GM19395 (cell line): ENCODE measurements at regions not wholly inside any gene's neighbourhood (a gene's known extent, or its start where the extent isn't known, plus 50 kb on each side); places are given as distances from the start of the nearest gene placed in this dataset.
"Not testable (repeated sequence)": the region's sequence is repeated elsewhere in the genome, so short reads cannot be mapped to it uniquely, and the experiment has no call there.

Source experiments
- ATAC-seq: cut with Tn5 transposase; IDR thresholded peaks from one replicate; pipeline ENCODE4 v1.9.1; 2021; ENCODE audit warnings: mild to moderate bottlenecking, moderate library complexity; ENCODE audit not compliant: unreplicated experiment

DNA sequence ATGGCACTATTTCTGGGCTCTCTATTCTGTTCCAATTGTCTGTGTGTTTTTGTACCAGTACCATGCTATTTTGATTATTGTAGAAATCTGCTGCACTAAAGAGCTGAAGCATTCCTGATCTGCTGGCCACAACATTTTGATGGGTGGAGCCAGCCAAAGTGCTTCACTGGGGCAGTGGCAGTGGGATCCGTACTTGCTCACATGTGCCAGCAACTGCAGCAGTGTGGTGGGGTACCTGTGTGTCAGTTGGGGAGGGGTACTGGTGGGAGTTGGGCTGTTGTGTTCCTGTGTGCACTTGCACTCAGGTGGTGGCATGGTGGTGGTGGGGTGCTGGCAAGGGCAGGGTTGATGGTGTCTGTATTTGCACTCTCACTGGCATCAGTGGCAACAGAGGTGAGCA, 204.6 kb upstream of the ALG10 start:
- ATAC-seq, result no peak

GRCh38 chr12:33818313-33818712, 204.0 kb upstream of the ALG10 start:
- no peak for ATAC-seq

DNA sequence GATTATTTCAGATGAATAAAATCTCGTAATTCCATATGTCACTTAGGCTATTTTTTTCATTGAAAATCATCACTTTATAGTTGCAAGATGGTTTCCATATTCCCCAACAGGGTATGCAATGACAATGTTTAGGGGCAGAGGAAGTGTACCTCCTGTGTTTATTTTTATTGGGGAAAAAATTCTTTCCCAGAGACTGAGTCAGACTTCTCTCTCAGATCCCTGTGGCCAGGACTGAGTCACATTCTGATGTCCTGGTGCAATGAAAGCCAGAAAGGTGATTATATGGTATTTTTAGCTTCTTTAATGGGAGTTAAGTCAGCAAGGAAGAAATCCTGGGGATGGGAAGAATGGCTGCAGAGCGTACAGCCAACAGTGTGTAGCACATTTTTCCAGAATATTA, 196.9 kb upstream of the ALG10 start:
- ATAC-seq, result no peak

DNA sequence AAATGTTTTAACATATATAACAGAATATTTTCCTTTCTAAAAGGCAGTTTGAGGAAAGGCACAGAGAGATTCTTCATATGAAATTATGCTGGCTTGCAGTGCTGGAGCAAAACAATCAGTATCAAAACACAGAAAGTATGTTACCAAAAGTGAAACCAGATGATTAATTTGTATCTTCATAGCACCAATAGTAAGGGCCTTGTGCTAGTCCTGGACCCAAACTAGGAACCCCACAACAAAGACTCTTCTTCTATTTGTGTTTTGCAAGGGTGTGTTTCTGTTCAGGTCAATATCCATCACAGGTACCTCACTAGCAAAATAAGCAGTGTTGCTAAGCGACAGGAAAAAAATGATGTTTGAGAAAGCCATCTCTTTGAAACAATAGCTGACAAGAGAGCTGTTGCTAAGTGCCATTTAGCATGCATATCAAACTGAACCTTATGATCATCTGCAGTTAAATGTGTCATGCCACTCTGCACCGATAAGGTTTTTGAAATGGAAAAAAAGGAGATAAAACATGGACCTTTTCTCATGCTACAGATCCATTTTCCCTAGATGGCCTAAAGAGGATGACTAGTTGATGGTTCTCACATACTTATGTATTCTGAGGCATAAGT, 196.2 kb upstream of the ALG10 start:
- no peak for ATAC-seq

DNA sequence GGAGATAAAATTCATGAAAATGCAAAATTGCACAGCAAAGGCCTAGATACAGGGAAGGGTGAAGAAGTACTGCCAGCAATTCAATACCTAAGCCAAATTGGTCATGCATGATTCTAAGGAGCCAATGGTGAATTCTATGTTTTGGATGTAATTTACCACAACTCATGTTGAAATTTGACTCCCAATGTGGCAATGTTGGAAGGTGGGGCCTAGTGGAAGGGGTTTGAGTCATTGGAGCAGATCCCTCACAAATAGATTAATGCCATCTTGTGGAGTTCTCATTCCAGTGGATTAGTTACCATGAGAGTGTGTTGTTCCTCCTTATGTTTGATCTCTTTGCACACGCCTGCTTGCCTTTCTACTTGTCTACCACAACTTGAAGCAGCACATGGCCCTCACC, 194.0 kb upstream of the ALG10 start:
- ATAC-seq, result no peak

DNA sequence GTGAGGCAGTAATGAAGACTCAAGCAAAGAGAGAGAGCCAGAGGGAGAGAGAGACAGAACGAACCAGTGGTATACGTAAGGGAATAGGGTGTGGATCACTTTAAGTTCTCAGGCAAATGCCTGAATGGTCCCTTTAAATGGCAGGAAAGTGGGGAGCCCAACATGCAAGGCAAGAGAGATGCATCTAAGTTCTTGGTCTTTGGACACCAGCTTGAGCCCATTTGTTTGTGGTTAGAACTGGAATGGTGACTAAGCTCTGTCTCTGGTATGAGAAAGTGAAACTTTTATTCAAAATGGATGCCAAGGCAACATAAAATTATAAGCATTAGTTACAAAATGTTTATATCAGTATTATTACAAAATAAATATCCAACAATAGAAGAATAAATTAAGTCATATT, 192.2 kb upstream of the ALG10 start:
- ATAC-seq, result no peak

DNA sequence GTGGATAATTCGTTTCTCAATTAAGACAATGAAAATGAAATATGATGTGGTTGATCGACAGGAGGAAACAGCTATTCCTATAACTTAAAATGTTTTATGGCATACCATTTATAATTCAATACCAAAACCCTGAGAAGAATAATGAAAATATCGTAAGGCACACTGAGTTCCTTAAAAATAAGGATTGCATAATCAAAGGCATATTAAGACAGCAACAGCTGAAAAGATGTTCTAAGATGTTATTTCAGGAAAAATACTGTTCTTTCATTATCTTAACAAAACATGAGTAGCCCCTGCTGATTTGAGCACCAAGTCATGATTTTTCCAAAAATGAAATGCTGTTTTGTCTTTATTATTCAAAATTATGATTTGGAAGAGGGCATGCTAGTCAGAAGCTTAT, 189.4 kb upstream of the ALG10 start:
- no peak for ATAC-seq

DNA sequence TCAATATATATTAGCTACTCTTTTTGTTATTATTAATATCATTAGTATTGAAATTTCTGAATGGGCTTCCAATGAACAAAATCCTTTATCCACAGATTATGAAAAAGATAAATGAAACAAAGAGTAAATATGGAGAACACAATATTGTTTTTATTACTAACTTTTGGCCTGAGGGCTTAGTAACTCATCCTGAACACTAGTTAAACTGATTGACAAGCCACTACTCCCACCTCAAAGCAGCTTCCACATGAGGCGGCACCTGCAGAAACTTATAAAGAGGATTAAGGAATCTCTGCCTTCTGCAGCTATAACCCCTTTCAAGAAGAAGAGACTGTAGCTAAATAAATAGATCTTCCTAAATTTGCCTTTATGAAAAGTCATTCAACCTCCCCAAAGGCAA, 187.6 kb upstream of the ALG10 start:
- no peak for ATAC-seq

DNA sequence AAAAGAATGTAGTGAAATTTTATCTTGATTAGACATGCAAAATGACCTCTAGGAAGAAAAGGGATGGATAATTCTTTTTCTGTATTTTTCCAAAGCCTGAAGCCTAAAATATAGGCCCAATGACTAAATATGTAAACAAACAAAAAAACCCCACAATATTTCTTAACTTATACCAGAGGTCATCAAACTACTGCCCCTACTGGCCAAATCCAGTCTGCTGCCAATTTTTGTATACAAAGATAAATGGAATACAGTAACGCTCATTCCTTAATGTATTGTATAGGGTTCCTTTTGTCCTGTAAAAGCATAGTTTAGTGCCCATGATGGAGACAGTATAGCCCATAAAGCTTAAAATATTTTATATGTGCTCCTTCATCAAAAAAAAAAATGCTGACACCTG, 145.7 kb upstream of the ALG10 start:
- ATAC-seq, result no peak

GRCh38 chr12:33892425-33892824, 129.9 kb upstream of the ALG10 start:
- no peak for ATAC-seq

GRCh38 chr12:33920460-33920859, 101.8 kb upstream of the ALG10 start:
- ATAC-seq, result not testable (repeated sequence)

GRCh38 chr12:33926095-33926494, 96.2 kb upstream of the ALG10 start:
- no peak for ATAC-seq

DNA sequence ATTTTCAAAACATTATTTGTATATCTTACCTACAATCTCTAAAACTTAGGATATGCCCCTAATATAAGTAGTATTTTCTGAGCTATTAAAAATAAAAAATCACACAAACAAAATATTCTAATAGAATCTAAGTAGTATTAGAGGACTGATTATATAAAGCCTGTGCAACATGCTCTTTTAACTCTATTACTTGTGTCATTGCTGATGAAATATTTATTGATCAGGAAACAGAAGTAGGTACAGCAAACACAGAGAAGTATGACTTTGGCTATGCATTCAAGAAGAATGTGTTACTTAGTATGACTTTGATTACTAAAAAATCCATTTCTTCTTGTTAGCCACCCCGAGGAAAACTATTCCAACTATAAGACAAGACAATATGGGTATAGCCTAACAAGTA, 84.6 kb upstream of the ALG10 start:
- not testable (repeated sequence) for ATAC-seq

GRCh38 chr12:33942172-33942571, 80.1 kb upstream of the ALG10 start:
- ATAC-seq, result no peak

GRCh38 chr12:33944703-33945437, 77.4 kb upstream of the ALG10 start:
- ATAC-seq, result no peak

DNA sequence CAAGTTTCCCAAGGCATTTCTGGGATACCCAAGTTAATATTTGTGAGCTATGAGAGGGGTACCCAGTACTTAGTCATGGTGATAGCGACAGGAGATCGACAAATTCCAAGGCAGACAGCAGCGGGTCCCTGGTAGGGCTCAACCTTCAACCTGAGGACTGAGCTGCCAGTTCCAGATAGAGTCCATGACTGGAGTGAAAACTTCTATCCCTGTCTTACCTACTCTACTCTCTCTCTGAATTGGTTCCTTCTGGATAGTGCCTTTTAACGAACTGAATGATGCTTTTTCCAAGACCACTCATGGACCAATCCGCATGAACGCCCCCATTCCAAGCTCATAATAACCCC, 76.9 kb upstream of the ALG10 start:
- ATAC-seq, result no peak

- not testable (repeated sequence) for ATAC-seq
Observed at GRCh38 chr12:33966219-33966618, 56.1 kb upstream of the ALG10 start.

- ATAC-seq, result no peak
Observed at GRCh38 chr12:33967760-33968159, 54.5 kb upstream of the ALG10 start.
